ENCODE measurements at regions not wholly inside any gene's neighbourhood (a gene's known extent, or its start where the extent isn't known, plus 50 kb on each side); places are given as distances from the start of the nearest gene placed in this dataset.

DNA sequence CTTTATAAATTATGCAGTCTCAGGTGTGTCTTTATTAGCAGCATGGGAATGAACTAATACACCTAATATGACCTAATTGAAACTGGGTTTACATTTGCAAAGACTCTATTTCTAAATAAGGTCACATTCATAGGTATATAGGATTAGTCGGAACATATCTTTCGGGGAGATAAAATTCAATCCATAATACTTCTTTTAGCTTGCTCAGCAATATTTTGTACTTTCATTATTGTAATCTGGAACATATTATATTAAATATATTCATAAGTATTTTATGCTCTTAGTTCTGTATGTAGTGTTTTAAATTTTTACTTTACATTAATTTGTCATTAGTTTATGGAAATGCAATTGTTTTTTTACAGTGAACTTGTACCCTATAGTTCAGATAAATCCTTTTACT is 927.7 kb downstream of the CCDC85A start:
- H3K36me3 ChIP-seq (ENCODE audit: insufficient read depth in 1 of 2, low read depth in 1 of 2), result no peaks in the 10 kb centered on the region
- H3K4me1 ChIP-seq, result no peaks in the 10 kb centered on the region
- H3K27me3 ChIP-seq (ENCODE audit: insufficient read depth in 3 of 3, low read length in 2 of 3), result no peaks in the 10 kb centered on the region
- WGBS, 3 donors, result 96 to 99% (median 98%) methylated on average over 2 of the region's 2 CpGs
- no peak overlapping the region for H3K4me3 ChIP-seq
- TF ChIP-seq, protein P1, sequence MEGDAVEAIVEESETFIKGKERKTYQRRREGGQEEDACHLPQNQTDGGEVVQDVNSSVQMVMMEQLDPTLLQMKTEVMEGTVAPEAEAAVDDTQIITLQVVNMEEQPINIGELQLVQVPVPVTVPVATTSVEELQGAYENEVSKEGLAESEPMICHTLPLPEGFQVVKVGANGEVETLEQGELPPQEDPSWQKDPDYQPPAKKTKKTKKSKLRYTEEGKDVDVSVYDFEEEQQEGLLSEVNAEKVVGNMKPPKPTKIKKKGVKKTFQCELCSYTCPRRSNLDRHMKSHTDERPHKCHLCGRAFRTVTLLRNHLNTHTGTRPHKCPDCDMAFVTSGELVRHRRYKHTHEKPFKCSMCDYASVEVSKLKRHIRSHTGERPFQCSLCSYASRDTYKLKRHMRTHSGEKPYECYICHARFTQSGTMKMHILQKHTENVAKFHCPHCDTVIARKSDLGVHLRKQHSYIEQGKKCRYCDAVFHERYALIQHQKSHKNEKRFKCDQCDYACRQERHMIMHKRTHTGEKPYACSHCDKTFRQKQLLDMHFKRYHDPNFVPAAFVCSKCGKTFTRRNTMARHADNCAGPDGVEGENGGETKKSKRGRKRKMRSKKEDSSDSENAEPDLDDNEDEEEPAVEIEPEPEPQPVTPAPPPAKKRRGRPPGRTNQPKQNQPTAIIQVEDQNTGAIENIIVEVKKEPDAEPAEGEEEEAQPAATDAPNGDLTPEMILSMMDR (IDR thresholded peaks at IDR 0.05), result no peak
- ATAC-seq (no peak), DNase-seq (no peak)
- no peaks in the 10 kb centered on the region for H3K9me3 ChIP-seq
- intact Hi-C loops (cut with DNase I), result no loop called here
- no peak overlapping the region for H3K27ac ChIP-seq

DNA sequence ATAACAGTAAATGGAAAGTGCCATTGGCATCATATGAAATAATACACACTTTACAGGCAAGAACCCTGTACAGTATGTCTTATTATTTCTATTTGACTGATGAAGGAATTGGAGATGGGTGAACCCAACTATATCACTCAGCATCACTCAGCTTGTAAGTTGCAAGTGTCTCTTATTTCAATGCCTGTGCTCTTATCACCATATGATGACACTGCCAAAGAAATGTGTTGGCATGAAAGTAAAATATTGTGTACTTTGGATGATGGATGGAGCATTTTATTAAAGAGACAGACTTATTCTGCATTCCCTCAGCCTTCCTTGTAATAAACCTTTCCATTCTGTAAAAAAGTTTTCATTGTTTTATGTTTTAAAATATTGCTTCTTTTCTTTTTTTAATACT is 927.5 kb upstream of the VRK2 start:
- no peaks in the 10 kb centered on the region for H3K36me3 ChIP-seq (ENCODE audit: insufficient read depth in 1 of 2, low read depth in 1 of 2)
- H3K9me3 ChIP-seq, result no peaks in the 10 kb centered on the region
- H3K4me3 ChIP-seq, result no peak overlapping the region
- TF ChIP-seq, protein P1 (IDR thresholded peaks at IDR 0.05), result no peak
- H3K27me3 ChIP-seq (ENCODE audit: insufficient read depth in 3 of 3, low read length in 2 of 3), result no peaks in the 10 kb centered on the region
- intact Hi-C loops (cut with DNase I), result no loop called here
- no peak for DNase-seq
- ATAC-seq, result no peak
- H3K4me1 ChIP-seq, result no peaks in the 10 kb centered on the region
- no peak overlapping the region for H3K27ac ChIP-seq

GRCh38 chr2:57126410-57126809 is 920.2 kb upstream of the VRK2 start:
- Histone ChIP-seq H3K9me3 (no peaks in the 10 kb centered on the region), H3K4me3 (no peak overlapping the region), H3K27ac (no peak overlapping the region), H3K27me3 (ENCODE audit: insufficient read depth in 3 of 3, low read length in 2 of 3) (no peaks in the 10 kb centered on the region), H3K4me1 (no peaks in the 10 kb centered on the region), H3K36me3 (ENCODE audit: insufficient read depth in 1 of 2, low read depth in 1 of 2) (no peaks in the 10 kb centered on the region)
- no peak for DNase-seq
- intact Hi-C loops (cut with DNase I), result no loop called here
- TF ChIP-seq, protein P1 (IDR thresholded peaks at IDR 0.05), result no peak
- 74 to 83% (median 75%) methylated on average over 2 of the region's 2 CpGs for WGBS, 3 donors
- ATAC-seq, result no peak

- Histone ChIP-seq H3K36me3 (ENCODE audit: insufficient read depth in 1 of 2, low read depth in 1 of 2) (no peaks in the 10 kb centered on the region), H3K9me3 (no peaks in the 10 kb centered on the region), H3K27me3 (ENCODE audit: insufficient read depth in 3 of 3, low read length in 2 of 3) (no peaks in the 10 kb centered on the region), H3K4me1 (no peaks in the 10 kb centered on the region), H3K4me3 (no peak overlapping the region), H3K27ac (no peak overlapping the region)
- ATAC-seq (no peak), DNase-seq (no peak)
- 73 to 82% (median 76%) methylated on average over 1 of the region's 1 CpG for WGBS, 3 donors
- intact Hi-C loops (cut with DNase I), result no loop called here
- TF ChIP-seq, protein P1 (IDR thresholded peaks at IDR 0.05), result no peak
These were observed 907.4 kb upstream of the VRK2 start for GRCh38 chr2:57139179-57139578.

DNA sequence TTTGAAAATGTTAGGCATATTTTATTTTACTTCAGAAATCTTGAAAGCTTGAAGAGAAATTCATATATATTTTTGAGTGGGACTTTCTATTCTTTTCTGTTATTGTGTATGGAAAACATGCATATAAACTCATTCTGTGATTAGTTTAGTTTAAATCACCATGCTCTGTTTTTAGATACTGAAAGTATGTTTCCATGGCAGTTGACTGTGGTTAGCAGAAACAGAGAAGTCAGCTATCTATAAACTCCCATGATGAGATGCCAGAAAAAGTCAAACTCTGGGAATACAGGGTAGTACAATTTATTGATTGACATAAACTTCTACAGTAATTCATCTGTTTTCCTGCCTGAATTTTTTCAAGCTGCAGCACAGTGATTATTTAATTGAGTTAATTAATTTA is 905.3 kb upstream of the VRK2 start:
- H3K36me3 ChIP-seq (ENCODE audit: insufficient read depth in 1 of 2, low read depth in 1 of 2), result no peaks in the 10 kb centered on the region
- H3K27ac ChIP-seq, result no peak overlapping the region
- H3K4me3 ChIP-seq, result no peak overlapping the region
- no peak for ATAC-seq
- no peaks in the 10 kb centered on the region for H3K27me3 ChIP-seq (ENCODE audit: insufficient read depth in 3 of 3, low read length in 2 of 3)
- TF ChIP-seq, protein P1 (IDR thresholded peaks at IDR 0.05), result no peak
- no peaks in the 10 kb centered on the region for H3K9me3 ChIP-seq
- intact Hi-C loops (cut with DNase I), result no loop called here
- DNase-seq, result no peak
- H3K4me1 ChIP-seq, result no peaks in the 10 kb centered on the region
